GM21367 (cell line): ENCODE measurements at regions not wholly inside any gene's neighbourhood (a gene's known extent, or its start where the extent isn't known, plus 50 kb on each side); places are given as distances from the start of the nearest gene placed in this dataset.
"Not testable (repeated sequence)": the region's sequence is repeated elsewhere in the genome, so short reads cannot be mapped to it uniquely, and the experiment has no call there.

Experiments
- ATAC-seq: cut with Tn5 transposase; IDR thresholded peaks from one replicate; pipeline ENCODE4 v1.9.1; 2021; ENCODE audit not compliant: unreplicated experiment

GRCh38 chr2:236977852-236978398 is 107.8 kb upstream of the COPS8 start:
- no peak for ATAC-seq

- no peak for ATAC-seq
Measured at GRCh38 chr2:236979664-236980063, 106.0 kb upstream of the COPS8 start.

- no peak for ATAC-seq
Measured at GRCh38 chr2:236980961-236981360, 104.7 kb upstream of the COPS8 start.

- ATAC-seq = no peak
Measured at GRCh38 chr2:236981701-236982485, 103.8 kb upstream of the COPS8 start.

GRCh38 chr2:236982693-236983455 is 102.8 kb upstream of the COPS8 start:
- no peak for ATAC-seq

- no peak for ATAC-seq
Measured at GRCh38 chr2:236984046-236984445, 101.6 kb upstream of the COPS8 start.

GRCh38 chr2:236985761-236986339 is 99.8 kb upstream of the COPS8 start:
- no peak for ATAC-seq

GRCh38 chr2:236986524-236987330 is 99.0 kb upstream of the COPS8 start:
- no peak for ATAC-seq

- no peak for ATAC-seq
Measured at GRCh38 chr2:236988216-236988615, 97.5 kb upstream of the COPS8 start.

- no peak for ATAC-seq
Measured at GRCh38 chr2:236988690-236989624, 96.7 kb upstream of the COPS8 start.

- no peak for ATAC-seq
Measured at GRCh38 chr2:236990552-236990951, 95.1 kb upstream of the COPS8 start.

- no peak for ATAC-seq
Measured at GRCh38 chr2:236991874-236992273, 93.8 kb upstream of the COPS8 start.

GRCh38 chr2:236993286-236993685 is 92.4 kb upstream of the COPS8 start:
- ATAC-seq = no peak

GRCh38 chr2:236994361-236994760 is 91.3 kb upstream of the COPS8 start:
- ATAC-seq = no peak

- no peak for ATAC-seq
Measured at GRCh38 chr2:236997069-236997715, 88.5 kb upstream of the COPS8 start.

GRCh38 chr2:236998236-236998635 is 87.5 kb upstream of the COPS8 start:
- no peak for ATAC-seq

- ATAC-seq = no peak
Measured at GRCh38 chr2:236998758-236999157, 86.9 kb upstream of the COPS8 start.

- ATAC-seq = no peak
Measured at GRCh38 chr2:237000481-237000880, 85.2 kb upstream of the COPS8 start.

- ATAC-seq = not testable (repeated sequence)
Measured at GRCh38 chr2:237005341-237005740, 80.3 kb upstream of the COPS8 start.
